Keratinocyte (primary cell): ENCODE measurements at regions not wholly inside any gene's neighbourhood (a gene's known extent, or its start where the extent isn't known, plus 50 kb on each side); places are given as distances from the start of the nearest gene placed in this dataset.

Source experiments
- CTCF ChIP-seq, 3 experiments: IDR thresholded peaks in 1 of 3; conservative IDR thresholded peaks in 1 of 3; optimal IDR thresholded peaks in 1 of 3; 2 replicates in 2 of 3; 3 replicates in 1 of 3; pipeline versions ENCODE3 to v1.5.1; 2011; ENCODE audit warnings: low read length in 3 of 3, mild to moderate bottlenecking in 3 of 3, moderate library complexity in 2 of 3, control low read depth in 1 of 3, inconsistent platforms in 1 of 3; ENCODE audit not compliant: insufficient read depth in 2 of 3; ENCODE audit errors: extremely low read depth in 1 of 3
- EZH2 ChIP-seq: IDR thresholded peaks from one replicate; pipeline ENCODE4 v1.6.1; 2012; ENCODE audit warnings: inconsistent platforms, mild to moderate bottlenecking, low read length, moderate library complexity

GRCh38 chr7:115409682-115410433 lies 488.0 kb downstream of the MDFIC start:
- no peak for TF ChIP-seq EZH2
- no peak for TF ChIP-seq CTCF (optimal IDR thresholded peaks at IDR 0.05 in 1 of 3, IDR thresholded peaks at IDR 0.05 in 1 of 3, conservative IDR thresholded peaks at IDR 0.05 in 1 of 3; ENCODE audit: extremely low read depth in 1 of 3, insufficient read depth in 2 of 3, low read length in 3 of 3)
